HG03108 (cell line): ENCODE measurements at regions not wholly inside any gene's neighbourhood (a gene's known extent, or its start where the extent isn't known, plus 50 kb on each side); places are given as distances from the start of the nearest gene placed in this dataset.
A peak's percentile ranks its signal among the peaks of the same experiment; 100 is the strongest.
"Not testable (repeated sequence)": the region's sequence is repeated elsewhere in the genome, so short reads cannot be mapped to it uniquely, and the experiment has no call there.

ENCODE experiments used
- ATAC-seq: cut with Tn5 transposase; IDR thresholded peaks from one replicate; pipeline ENCODE4 v1.9.1; 2021; ENCODE audit warnings: moderate library complexity; ENCODE audit not compliant: unreplicated experiment

DNA sequence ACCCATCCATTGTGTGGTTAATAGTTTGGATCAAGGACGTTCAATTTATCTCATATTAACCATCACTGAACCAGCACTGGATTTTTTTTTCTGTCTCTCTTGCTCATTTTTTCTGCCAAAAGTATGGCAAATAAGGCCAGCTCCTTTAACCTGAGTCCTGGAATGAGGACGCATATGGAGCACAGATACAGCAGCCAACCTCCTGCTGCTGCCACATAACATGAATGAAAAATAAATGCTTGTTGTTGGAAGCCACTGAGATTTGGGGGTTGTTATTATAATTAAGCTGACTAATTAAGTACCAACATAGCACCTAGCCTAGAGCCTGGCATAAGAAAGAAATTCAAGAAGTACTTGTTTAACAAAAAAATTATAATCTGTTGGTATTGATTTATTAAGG is 335.3 kb upstream of the DUSP10 start:
- no peak for ATAC-seq

DNA sequence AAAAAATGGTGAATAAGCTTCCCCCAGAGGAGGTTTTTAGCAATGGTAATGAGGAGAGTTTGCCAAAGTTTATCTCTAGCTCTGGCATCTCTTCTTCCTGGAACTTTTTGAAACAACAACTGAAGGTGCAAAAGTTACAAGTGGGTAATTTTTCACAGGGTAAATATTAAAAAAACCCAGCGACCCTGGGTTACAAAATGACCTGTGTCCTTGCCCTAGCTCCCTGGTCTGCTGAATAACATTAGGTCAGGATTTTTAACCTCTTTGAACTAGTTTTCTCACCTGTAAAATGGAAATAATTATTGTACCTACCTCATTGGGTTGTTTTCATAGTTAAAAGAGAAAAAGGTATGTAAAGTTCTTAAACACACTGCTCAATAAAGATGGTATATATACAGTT is 332.4 kb upstream of the DUSP10 start:
- no peak for ATAC-seq

DNA sequence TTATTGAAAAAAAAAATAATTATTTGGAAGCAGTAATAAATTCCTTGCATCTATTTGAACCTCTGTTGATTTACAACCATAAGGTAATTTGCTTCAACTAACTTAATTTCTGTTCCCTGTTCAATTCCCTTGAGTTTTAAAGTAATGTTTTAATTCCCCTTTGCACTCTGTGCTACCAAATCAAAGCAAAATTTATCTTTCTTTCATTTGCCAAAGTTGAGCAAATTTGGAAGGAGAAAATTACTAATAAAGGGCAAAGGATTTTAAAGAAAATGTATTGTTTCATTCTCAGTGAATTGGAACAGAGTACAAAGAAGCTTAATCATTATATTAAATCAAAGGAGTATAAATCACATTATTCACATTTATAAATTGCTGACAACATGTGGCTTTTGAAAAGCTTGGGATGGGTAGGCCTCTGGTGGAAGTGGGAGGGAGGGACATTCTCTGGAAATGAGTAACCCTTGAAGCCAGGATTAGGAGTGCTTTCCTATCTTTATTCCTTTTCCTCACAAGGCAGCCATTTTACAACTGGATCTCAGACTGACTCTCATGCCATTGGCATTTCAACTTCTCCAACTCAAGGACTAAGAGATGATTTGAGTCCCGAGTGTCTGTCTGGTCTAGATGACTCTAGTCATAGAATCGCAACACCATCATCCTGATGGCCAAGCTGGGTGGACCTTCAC is 331.6 kb upstream of the DUSP10 start:
- ATAC-seq = no peak

DNA sequence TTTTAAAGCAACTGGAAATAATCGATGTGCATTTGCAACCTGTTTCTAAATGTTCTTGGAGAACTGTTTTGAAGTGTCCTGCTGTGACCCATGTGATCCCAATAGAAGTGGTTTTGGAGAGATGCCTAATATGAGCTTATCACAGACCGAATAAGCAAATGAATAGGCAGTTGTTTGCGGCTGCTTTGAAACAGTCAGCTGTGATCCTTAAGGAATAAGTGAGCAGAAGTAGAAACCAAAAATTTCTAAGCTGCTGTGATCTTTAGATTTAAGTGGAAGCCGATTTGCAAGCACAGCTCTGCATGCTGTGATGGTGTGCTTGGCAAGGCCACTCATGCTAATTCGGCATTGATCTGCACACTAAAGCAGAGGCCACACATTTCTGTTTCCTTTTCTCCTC is 329.5 kb upstream of the DUSP10 start:
- no peak for ATAC-seq

DNA sequence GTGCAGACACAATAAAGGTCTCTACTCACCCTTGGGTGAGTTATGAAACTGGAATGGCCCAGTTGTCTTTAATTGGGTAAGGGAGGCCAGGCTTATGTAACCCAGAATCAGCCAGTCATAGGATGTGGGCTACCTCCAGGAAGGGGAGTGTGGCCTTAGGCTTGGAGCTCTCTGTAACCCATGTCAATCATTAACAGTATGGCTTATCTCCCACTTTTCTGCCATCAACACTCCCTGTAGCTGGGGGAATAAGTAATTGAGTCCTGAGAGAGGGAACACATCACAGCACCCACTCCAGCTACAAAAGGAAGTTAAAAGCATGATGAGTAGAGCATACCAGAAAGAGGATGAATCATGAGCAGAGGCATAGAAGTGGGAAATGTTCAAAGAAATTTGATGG is 327.0 kb upstream of the DUSP10 start:
- ATAC-seq = no peak

DNA sequence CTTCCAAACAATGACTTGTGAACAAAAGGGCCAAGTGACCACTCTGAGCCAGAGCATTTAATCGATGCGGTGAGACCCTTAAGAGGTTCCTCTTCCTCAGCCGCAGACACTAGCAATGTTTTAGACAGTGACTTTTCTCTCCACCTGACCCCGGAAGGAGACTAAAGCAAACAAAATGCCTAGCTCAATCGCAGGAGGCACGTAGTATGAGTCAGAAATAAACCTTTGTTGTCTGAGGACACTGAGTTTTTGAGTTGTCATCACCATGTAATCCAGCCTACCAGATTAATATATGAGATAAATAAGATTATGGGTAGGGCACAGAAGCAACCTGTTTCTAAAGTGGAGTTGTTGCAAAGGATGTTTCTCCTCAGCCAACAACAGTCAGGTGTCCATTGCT is 326.2 kb upstream of the DUSP10 start:
- no peak for ATAC-seq

DNA sequence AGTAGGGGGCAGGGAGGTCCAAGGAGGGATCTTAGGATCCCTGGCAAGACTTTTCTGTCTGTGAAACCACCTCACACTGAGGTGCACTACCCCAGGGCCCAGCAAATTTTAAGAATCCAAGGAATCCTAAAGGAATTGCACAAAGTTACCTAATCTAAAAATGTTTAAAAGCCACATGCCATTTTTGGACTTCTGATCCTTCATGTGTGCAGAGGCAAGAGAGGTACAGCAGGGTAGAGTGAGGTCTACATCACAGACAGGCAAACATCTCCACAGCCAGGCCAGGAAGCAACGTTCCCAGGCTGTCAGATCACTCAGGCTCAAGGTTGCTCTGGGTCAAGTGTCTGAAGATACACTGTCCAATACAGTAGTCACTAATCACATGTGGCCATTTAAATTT is 324.6 kb upstream of the DUSP10 start:
- no peak for ATAC-seq

DNA sequence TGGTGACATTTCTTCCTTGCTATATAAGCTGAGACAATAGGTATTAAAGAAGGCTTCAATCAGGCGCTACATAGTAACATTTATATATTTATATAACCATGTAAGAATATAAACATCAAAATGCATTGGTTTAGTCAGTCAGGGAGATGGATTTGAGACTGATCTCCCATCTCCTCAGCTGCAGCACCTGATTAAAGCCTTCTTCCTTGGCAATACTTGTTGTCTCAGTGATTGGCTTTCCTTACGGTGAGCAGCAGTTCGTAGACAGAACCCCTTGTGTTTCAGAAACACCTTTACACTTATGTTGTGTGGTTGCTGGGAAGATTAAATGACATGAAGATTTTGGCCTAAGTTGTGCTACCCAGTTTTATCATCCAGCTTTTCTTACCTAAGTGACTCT is 323.3 kb upstream of the DUSP10 start:
- no peak for ATAC-seq

DNA sequence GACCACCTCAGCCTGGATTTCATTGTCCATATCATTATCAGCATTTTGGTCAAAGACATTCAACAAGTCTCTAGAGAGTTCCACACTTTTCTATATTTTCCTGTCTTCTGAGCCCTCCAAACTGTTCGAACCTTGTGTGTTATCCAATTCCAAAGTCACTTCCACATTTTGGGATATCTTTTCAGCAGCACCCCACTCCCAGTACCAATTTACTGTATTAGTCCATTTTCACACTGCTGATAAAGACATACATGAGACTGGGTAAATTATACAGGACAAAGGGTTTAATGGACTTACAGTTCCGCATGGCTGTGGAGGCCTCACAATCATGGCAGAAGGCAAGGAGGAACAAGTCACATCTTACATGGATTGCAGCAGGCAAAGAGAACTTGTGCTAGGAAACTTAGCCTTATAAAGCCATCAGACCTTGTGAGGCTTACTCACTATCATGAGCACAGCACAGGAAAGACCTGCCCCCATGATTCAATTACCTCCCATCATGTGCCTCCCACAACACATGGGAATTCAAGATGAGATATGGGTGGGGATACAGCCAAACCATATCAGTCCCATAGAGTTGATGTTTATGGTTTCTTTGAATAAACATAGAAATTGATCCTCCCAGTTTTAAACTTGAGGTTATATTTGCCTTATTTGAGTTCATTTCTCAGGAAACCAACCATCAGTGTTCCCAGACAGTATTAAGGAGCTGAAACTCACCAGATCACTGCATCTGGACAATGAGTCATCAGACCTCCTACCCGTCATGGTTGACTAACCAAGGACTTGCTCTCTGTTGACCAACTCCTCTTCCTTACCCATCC is 322.7 kb upstream of the DUSP10 start:
- ATAC-seq = no peak

DNA sequence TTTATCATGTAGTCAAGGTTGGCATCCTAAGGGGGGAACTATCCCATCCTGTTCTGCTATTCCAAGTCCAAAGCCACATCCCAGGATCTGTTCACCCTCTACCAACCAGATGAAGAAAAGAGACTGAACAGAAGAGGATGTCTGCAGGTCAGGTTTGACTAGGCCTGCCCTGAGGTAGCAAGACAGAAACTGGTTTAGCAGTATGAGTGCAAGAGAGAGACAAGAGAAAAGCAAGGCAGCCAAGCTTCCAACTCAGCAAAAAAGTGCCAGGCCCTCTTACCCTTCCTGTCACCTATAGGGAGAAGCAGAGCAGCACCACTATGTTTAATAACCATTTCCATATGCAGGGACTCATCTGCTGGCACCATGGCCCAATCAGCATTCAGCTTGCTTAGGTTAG is 320.8 kb upstream of the DUSP10 start:
- no peak for ATAC-seq

DNA sequence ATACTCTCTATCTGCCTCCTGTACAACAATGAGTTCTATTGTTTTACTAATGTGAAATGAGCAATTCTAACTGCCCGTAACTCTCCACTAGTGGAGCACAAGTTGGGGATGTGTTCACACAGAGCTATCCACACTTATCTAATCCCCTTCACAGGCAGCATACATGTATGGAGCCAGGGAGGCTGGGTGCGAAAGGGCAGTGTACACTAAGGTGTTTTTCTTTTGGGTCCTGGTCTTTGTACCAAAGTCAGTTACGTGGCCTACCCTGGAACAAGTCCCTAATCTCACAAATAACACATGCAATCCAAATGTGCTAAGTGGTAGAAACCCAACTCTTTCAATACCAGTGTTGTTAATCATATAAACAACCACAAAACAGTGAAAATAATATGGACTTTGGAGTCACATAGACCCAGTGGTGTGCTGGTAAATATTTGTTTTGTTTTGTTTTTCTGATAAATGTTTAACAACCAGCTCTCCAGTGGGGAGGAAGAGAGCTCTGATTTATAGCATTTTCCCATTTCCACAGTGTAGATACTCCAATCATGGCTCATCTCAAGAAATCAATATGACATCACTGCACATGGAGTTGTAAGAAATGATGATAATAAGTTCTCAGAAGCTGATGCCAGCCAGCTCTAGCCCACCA is 319.9 kb upstream of the DUSP10 start:
- ATAC-seq = no peak

DNA sequence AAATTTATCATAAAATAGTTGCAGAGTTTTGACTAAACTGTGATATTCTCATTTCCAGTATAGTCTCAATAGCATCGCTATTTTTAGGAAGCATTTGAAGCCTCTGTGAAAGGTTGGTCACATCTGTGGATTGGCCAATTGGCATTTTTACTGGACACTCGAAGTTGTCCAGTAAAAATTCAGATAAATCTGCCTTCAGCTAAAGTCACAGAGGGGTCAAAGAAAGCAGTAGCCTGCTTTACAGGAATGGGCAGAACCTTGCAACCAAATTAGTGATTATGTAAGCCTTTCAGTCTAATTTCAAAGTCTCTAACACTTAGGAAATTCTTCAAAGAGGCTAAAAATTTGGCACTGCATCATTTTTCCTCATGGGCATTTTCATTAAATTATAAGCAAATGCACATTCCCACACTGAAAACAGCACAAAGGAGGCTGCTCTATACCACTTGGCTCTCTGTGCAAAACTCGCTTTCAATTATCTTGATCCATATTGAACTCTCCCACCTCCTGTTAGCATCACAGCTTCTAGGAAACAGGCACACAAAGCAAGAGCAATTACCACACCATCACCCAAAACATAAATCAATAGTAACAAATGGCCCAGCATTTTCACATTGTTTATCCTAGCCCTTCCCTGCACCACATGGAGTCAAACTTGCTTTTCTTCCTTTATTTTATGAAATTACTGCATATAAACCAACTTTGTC is 318.5 kb upstream of the DUSP10 start:
- ATAC-seq = no peak

DNA sequence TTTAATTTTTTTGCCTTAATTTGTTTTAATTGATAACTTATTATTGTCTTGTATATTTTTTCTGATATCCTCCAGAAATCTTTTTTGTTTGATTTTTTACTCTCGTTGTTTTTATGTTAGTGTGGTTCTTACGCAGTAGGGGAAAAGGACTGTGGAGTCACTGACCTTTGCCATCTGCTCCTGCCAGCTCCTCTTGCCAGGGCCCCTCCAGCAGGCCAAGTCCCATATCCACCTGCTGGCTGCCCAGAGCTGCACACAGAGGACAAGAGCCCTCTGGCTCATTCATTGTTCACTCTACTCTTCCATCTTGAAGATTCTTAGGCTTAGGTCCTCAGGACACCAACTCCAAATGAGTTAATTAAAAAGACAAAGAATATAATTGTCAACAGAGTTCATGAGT is 316.4 kb upstream of the DUSP10 start:
- ATAC-seq = no peak

DNA sequence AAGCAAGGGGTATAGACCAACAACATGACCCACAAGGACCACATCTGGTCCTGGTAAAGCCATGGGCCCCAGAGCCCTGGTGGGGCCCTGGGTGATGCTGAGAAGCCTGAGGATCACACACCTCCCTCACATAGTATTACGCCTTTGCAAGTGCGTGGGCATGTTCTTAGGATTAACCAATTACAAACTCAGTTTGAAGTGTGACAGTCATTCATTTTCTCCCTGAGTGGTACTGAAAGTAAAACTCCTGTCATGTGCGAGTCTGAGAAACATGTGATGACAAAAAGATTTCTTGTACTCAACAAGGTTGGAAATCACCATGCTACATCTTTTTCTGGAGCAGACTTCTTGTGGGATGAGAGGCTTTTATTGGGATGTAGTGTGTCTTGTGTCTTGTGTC is 315.3 kb upstream of the DUSP10 start:
- no peak for ATAC-seq

DNA sequence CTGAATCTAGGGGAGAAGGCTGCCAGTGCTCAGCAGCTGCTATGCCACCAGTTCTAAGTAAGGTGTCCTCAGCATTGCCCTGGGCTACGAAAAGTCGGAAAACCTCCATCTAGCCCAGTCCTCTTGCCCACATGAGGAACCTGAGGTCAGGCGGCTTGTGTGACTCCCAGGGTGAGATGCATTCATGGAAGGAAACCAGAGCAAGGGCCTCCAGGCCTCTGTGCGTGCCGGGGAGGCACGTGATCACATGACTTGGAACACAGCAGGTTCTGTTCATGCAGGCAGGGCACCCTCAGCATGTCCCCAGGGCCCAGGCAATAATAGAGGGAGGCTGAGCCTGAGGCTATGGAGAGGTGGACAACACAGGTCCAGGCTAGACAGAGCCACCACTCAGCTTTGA is 312.5 kb upstream of the DUSP10 start:
- no peak for ATAC-seq

DNA sequence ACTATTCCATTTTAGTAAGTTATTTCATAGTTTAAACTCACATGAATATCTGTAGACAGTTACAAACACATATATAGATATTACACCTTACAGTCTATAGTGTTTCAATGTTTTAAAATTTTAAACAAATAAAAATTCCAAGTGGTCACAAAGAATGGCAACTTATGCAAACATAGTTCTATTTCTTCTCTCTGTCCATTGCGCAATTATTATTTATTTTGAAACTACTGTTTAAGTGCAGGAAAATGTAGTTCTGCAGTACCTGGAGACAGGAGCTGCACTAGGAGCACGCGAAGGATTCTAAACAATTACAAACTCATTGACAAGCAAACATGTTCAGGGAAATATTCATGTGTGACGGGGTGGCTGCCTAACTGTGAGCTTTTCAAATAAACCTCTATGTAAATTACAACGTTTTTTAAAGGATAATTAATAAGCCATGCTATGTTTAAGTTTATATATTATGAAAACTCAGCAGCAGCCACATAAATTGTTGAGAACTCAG is 312.0 kb upstream of the DUSP10 start:
- no peak for ATAC-seq

DNA sequence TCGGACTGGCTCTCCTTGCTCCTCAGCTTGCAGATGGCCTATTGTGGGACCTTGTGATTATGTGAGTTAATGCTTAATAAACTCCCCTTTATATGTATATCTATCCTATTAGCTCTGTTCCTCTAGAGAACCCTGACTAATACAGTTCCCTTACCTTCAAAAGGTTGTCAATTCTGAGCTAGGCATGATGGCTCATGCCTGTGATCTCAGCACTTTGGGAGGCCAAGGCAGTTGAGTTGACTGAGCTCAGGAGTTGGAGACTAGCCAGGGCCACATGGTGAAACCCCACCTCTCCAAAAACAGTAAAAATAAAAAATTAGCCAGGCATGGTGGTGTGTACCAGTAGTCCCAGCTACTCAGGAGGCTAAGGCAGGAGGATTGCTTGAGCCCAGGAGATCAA is 309.4 kb upstream of the DUSP10 start:
- ATAC-seq = not testable (repeated sequence)

DNA sequence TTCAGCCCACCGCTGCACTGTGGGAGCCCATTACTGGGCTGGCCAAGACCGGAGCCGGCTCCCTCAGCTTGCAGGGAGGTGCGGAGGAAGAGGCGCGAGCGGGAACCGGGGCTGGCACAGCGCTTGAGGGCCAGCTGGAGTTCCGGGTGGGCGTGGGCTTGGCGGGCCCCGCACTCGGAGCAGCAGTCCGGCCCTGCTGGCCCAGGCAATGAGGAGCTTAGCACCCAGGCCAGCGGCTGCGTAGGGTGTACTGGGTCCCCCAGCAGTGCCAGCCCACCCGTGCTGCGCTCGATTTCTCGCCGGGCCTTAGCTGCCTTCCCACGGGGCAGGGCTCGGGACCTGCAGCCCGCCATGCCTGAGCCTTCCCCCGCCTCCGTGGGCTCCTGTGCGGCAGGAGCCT is 307.8 kb upstream of the DUSP10 start:
- ATAC-seq = not testable (repeated sequence)

DNA sequence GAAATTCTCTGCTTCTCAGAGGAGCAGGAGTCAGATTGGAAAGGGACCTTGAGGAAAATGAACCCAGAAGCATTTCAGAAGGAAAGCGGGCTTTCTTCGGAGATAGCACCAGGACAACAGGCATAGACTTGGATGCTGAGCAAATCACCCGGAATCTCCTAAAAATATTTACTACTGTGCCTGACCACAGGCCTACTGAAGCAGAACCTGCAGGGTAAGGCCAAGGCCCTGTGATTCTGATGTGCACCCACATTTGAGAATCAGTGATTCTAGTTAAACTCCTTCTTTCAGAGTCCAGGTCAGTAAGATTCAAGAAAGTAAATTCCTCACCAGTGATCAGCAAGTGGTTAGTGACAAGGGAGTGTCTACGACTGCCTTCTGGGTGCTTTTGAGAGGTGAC is 307.3 kb upstream of the DUSP10 start:
- ATAC-seq = no peak

DNA sequence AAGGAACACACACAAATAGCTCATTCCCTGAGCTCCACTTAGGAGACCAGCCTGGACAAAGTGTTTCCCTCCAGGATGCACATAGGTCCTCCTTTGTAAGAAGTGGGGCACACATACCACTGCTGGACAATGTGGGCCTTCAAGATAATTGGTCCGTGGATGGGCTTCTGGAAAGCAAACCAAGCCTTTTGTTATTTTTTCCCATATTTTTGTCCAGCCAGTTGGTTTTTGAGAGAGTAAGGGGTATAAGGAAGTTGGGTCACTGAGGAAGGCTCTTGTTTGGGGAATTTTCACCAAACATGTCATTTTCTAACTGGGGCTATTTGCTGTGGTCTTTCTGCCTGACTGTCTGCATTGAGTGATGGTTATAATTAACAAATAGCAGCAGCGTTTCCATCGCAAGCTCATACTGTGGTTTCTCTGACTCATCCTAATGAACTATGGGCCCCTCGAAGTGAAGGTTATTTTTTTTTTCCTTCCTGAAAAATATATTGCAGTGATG is 306.3 kb upstream of the DUSP10 start:
- ATAC-seq = peak; percentile 65

DNA sequence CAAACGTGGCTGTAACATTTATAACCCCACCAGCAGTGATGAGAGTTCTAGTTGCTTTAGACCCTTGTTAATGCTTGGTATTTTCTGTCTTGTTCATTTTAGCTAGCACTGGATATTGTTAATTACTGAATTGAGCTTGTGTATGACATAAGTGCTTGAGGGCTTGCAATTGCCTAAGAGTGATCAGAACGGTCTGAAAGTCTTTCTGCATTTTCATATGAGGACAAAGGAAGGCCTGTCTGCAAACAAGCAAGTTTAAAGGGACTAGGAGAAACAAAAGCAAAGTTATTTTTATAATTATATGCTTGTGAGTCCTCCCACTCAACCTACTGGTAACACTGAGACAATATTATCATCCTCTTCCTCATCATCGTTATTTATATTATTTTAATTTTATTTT is 305.5 kb upstream of the DUSP10 start:
- ATAC-seq = no peak
